NAMALWA (cell line): ENCODE measurements at regions not wholly inside any gene's neighbourhood (a gene's known extent, or its start where the extent isn't known, plus 50 kb on each side); places are given as distances from the start of the nearest gene placed in this dataset.

Source experiments
- DNase-seq: peaks from one replicate; pipeline ENCODE4 v3.0.0-alpha.2; 2015; ENCODE audit warnings: low spot score

DNA sequence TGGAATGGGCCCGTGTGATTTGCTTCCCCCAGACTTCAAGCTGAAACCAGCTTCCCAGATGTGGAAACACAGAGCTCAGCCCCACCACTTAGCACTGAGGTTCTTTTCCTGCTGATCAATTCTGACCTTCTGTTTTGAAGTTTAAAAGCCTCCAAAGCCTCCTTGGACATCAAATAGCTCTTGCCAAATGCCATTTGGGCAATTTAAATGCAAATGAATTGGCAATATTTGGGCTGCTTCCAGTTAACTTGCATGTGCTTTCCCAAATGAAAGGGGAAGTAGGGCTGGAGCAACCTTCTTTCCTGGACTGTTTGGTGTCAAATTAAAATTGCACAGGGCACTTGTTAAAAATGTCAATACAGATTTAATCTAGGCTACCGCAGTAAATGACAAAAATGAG is 710.5 kb downstream of the TLR4 start:
- DNase-seq = no peak

DNA sequence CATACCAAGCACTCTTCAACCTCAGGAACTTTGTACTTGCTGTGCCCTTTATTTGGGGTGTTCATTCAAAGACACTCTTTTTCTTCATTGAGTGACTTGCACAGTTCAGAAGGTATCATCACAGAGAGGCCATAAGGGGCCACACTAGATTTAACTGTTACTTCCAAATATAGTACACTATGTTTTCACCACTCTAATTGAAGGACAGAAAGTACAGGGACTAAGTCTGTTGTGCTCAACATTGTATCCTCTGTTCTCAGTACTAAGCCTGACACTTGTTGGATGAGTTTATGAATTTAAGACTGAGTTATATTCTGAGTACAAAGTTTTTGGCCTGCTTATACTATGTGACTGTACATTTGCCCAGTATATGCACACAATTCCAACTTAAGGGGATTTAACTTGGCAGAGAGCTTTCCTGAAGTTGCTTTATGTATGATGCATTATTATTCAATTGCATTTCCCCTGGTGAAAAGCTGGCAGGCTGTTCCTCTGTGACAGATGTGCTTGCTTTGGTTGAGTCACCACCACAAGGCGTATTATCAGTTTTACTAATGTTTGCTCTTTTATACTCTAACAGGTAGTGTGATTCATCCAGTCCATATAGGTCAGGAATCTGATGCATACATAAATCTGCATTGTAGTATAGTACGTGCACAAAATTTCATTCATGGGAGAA is 714.8 kb downstream of the TLR4 start:
- no peak for DNase-seq

DNA sequence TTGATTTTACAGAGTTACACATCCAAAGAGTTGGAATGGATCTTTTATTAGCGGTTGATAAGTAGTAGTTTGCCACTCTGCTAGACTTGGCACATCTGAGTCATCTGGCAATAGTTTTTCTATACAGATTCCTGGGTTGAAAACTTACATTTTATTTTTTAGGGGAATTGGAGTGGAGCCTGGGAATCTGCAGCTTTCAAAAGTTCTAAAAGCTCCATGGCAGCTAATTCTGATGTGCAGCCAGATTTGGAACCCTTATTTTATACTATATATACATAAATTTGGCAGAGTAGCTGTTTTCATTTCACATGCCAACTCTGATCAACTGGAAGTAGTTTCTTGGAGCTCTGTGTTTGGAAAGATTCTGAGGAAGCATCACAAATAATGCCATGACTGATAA is 715.5 kb downstream of the TLR4 start:
- no peak for DNase-seq

DNA sequence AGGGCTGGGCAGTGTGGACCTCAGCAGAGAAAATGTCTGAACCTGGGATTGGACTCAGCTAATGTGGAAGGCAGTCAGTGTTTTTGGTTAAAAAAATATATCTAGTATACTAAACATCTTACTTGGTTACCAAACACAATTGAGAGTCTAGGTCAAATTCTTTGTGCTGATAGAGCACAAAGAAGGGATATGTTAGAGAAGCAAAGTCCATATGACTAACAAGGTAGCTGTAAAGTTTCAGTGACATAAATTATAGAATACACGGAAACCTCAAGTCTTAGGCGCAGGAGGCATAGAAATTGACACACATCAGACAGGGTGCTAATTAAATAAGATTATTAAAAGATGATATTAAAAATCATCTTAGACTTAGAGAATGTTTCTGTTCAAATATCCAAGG is 718.3 kb downstream of the TLR4 start:
- no peak for DNase-seq

DNA sequence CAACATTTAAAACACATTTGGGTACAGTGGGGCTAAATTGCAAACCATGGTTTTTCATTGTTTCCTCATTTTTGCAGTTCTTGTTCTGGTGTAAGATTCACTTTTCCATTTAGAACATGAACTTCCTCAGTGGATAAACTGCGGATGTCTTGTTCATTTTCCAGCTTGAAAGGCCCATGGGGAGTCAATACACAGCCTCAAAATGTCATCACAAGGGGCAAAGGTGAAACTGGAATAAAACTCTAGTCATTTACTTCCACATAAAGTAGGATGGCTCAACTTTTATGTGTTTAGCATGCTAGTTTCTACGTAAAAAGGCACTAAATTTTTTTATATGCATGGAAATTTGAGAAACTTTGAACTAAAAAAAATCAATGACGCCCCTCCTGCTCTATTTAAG is 718.8 kb downstream of the TLR4 start:
- no peak for DNase-seq

DNA sequence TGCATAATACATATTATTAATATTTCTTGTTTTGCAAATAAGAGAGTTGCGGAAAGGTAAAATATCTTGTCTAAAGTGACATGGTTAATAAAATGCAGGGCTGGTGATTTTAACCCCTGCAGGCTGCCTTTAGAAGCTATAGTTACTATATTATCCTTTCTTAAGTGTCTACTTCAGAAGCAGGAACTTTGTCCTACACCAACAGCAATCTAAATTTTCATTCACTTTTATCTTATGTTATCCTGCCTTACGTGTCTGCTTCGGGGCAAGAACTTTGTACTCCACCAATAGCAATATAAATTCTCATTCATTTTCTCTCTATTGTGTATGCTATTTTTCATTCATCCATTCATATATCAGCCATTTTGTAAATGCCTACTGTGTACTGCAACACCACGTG is 719.5 kb downstream of the TLR4 start:
- DNase-seq = no peak

DNA sequence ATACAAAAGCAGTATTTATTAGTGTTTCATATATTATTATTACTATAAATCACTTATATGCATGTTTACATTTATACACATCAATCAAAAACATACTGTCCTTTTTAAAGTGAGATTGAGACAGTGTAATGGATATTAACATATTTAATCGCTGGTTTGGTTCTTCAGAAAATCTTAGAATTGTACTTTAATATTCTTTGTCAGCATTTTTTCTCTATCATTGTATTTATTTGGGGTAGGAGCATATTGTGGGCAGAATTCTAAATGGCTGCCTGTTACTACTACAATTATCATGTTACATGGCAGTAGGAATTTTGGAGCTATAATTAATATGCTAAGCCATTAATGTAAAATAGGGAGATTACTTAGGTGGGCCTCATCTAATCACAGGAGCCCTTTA is 722.6 kb downstream of the TLR4 start:
- DNase-seq = no peak

DNA sequence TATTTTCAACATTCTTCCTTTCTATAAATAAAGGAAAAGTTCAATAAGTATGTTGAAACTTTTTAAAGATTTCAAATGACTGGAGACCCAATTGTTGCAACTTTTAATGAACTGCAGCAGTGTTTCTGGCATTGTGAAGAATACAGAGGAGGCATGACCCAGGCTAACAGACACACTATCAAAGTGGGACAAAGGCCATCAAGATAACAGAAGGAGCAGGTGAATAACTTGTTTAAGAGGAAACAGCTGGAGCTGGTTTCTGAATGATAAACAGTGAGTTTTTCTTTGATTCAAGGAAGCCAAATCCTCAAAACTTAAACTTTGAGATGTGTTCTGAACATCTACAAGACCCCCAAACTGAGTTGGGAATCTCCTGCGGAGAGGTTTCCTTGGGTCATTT is 734.6 kb downstream of the TLR4 start:
- DNase-seq = no peak

DNA sequence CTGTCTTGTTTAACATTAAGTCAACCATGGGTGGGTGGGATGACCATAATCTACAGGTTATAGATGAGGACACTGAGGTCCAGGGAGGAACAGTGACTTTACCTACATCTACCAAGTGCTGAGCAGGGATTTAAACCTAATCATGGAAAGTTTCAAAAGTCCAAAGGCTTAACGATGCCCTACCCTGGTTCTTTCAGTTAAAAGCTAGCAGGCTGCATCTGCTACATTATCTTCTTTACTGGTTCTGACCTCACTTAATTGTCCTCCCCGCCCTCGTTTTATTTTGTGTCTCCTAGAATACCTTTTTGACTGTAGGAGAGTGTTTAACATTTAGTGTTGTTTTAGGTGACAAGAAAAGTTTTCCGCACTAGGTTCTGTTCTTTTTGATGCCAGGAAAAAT is 735.2 kb downstream of the TLR4 start:
- DNase-seq = no peak

DNA sequence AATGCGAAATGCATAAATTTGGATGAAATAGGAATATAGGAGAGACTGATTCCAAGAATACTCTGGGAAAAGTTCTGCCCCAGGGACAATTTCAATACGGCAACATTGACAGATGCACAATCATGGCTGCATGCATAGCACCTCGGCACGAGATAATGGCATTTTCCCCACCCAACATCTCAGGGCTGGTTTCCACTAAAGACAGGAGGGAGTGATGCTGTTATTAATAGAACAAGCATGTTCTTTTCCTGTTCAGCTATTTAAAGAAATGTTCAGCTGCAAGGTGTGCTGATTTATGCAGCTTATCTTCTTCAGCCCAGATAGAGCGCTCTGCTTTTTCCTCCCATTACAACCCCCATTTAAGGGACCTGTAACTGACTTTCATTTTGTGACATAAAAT is 740.2 kb downstream of the TLR4 start:
- DNase-seq = no peak

DNA sequence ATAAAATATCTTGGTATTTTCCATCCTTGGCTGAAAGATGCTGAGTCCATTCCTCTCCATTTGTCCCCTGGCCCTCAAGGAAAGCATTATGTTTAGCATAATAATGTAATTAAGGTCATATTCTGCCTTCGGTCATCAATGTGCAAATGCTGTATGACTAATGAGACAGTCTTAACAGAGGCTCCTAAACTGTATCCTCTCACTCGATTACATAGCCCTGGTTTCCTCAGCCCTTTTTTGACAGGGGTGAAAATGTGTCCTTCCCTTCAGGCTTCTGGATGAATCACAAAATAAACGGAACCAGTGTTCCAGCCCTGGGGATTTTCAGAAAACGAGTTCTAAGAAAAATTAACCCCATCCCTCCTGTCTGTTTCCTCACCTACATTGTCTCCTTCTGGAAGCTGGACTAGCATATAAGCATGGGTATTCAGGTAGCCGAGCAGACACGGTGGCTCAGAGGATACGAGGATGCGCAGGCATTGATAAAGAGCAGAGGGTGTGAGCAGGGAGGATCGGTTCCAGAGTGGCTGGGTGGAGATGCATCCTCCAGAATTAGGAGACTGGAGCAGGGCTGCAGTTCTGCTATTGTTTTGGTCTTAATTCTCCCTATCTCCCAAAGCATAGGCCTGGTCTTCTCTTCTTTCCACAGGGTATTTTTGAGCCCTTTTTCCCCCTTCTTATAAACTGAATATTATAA is 742.9 kb downstream of the TLR4 start:
- no peak for DNase-seq

DNA sequence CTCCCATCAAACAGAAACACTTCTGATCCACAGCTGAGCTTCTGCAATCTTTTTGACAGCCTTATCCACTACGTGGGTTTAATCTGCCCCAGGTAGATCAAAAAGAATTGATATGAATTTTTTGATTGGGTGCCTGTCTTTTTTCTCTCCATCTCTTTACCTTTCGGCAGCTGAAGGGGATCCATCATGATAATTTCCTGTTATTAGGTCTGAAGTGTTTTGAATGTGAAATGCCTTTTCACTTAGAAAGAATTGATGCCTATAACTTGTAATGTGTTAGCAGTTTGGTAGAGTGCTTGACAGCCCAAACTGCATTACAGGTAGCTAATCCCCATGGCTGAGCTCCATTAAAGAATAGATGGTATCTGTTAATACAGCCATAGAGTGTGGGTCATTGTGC is 745.4 kb downstream of the TLR4 start:
- no peak for DNase-seq

DNA sequence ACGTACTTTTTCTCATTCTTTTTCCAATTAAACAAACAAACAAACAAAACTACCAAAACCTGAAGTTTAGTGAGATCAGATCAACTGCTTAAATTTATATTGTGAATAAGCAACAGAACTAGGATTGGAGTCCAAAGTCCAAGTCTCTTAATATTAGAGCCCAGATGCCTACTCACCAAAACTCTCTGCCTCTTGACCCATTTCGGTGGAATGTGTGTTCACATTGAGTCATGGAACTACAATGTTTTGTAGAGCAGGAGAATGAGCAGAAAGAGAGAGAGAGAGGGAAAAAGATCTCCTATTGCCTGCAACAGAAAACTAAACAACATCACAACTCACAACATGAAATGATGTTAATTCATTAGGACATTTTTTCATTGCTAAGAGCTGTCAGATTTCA is 751.1 kb downstream of the TLR4 start:
- DNase-seq = no peak

DNA sequence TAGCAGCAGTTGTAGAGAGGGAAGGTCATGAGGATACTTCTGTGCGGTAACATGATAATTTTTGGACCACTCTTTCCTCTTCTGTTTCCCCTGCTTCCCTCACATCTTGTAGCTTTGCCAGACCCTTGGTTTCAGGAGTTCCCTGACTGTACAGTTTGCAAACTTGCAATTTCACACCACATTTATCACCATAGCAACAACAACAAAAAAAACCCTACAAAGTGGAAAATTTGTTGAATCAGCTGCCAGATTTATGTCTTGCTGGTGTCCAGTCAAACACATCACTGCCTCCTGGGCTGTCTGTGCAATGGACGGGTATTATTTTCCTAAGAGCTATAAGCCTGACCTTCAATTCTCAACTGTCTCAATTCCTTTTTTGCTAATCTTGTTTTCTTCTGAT is 751.6 kb downstream of the TLR4 start:
- DNase-seq = no peak

DNA sequence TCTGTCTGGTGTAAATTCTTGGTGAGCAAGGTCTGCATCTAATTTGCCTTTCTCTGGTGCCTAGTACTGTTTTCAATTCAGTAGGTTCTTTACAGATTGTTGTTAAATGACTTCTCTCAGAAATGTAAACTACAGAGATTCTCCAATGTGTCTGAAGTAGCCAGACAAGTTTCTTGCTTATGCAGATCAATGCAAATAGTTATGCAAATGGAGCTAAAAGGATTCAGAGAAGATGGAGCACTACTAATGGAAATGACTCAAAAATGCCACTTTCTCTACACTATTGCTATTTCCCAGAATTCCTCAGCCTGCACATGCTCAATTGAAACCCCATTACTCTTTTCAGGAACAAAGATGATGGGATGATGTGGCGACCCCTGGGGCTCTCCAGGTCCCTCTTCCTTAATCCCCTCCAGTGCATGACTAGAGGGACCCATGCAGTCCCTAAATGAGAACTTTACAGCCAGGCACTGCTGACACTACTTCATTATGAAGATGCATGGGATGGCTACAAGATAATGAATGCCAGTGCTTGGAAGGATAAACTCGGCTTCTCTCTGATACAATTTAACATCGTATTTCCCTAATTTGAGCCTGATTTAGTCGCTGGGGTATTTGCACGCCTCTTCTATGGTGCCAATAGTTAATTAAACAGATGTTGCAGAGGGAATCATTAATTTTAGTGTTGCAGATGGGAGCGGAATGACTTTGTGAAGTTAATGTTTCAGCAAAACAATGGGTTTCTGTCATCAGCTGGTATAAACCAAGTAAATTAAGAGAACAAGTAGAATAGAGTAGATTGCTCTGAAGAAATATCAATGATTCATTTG is 753.2 kb downstream of the TLR4 start:
- DNase-seq = no peak

DNA sequence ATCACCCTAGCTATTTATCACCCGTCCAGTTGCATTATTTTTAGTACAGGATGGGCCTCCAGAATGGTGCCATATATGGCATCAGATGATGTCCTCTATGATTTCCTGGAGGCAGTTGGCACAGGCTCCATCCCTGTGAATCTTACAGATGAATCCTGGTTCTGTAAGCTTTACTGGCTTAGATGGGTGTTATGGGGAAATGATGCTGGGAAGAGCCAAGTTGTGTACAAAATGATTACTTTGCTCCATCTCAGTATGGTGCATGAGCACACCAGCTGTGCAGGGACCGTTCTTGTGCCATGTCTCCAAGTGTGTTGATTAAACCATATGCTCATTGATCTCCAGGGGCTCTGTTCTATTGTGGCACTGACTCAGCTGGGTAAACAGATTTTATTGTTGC is 755.7 kb downstream of the TLR4 start:
- DNase-seq = no peak

DNA sequence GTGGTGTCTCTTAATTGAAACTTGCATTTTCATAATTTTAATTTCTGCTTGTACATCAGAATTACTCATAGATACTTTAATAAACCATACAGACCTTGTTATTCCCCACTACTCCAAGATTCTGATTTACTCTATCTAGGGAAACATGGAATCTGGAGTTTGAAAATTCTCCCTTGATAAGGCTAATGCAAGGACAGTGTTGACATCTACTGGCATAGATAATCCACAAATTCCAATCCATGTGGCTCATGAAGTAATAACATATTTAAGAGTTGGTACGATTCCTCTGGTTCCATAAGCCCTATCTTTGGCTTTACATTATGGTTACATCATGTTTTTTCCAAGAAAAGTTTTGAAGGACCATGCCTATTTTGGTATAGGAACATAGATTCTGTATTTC is 759.2 kb downstream of the TLR4 start:
- no peak for DNase-seq

DNA sequence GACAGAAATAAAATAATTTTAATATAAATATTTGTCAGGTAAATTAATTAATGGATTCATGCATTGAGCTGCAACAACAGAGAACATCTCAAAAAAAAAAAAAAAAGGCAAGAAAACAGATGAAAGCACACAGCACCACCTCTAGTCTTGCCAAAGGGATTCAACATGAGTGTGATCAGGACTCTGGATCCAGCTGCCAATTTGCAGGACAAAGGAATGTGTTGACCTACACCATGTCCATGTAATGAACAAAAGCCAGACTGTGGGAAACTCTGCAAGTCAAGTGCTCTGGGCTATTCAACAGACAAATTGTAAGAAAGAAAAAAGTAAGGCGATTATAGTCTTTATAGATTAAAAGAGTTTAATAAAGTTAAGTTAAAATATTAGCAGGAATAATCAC is 769.3 kb downstream of the TLR4 start:
- no peak for DNase-seq

DNA sequence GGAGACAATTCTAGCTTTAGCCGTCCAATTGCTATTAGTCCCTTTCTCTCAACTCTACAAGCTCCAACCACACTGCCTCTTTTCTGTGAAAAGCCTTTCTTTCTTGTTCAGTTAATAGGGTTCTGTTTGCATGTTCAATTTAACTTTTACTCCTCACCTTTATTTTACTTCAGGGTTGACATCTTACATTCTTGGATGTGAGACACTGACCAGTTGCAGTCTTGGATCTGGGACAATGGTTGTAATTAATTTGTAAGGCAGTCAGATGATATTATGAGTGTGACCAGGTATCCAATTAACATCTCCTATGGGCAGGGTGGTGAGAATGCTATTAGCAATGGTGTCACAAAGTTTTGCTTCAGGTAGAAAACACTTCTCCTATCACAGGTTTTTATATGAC is 774.5 kb downstream of the TLR4 start:
- no peak for DNase-seq

DNA sequence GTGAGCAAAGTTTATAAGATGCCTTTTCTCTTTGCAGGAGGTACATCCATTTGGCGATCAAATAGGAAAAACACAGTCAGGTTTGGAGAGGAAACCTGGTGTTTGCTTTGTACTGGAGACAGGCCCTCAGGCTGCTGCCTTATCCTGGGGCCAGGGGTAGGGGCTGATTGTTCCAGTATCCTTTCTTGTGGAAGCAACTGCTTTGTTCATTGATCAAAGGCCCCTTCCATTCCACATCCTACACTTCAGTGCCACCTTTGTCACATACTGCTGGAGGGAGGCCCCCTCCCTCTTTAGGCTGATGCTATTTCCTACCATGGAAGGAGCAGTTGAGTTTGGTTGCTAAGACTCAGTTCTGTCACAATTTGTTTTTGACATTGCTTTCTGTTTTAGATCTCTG is 778.1 kb downstream of the TLR4 start:
- DNase-seq = no peak

DNA sequence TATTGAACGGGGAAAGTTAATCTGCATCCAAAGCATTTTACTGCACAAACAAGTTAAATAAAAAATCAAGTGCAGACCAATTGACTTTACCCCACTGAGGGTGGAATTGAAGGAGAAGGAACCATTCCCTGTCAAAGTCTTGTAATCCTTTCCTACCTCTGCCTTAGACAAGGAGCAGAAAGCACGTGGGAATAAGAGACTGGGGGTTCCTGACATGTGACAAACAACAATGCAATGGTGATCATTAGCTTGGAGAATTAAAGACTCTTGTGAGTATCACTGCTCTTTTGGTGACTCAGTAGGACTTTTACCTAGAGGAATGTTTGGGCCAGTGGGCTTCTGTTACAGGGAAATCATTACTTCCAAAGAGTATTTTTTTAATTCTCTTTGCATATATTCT is 779.5 kb downstream of the TLR4 start:
- DNase-seq = no peak

DNA sequence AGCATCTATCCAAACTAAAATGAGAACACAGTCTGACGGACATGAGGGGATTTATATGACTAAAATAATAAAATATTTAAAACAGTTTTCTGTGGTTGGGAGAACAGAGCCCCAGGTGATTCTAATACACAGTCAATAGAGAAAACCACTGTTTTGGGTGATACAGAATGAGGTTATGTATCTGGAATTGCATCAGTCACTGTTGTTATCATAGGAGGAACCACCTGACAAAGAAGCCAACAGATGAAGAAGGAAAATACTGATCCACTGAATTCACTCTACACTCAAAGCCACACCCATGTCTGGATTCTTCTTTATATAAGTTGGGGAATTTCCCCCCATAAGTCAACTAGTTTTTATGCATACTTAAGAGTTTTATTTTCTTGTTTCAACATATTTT is 799.0 kb downstream of the TLR4 start:
- no peak for DNase-seq

DNA sequence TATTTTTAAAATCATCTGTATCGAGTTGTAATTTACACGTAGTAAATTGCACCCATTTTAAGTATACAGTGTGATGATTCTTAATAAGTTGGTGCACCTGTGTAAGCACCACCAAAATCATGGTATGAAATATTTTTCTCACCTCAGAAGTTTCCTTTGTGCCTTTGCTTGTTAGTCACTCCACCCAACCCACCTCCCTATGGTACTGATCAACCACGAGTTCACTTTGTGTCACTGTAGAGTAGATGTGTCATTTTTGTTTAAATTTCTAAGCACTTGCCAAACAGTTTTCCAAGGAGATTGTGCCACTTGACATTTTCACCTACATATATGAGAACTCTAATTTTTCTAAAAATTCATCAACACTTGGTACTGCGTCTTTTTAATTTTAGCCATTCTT is 806.5 kb downstream of the TLR4 start:
- no peak for DNase-seq
